Neural cell (in vitro differentiated cells): ENCODE measurements at regions not wholly inside any gene's neighbourhood (a gene's known extent, or its start where the extent isn't known, plus 50 kb on each side); places are given as distances from the start of the nearest gene placed in this dataset.

Experiments
- CTCF ChIP-seq: fragments of 450-650 bp; IDR thresholded peaks from 2 replicates; pipeline ENCODE4 v1.5.1; 2014; ENCODE audit warnings: antibody characterized with exemption, mild to moderate bottlenecking, moderate library complexity; ENCODE audit not compliant: poor library complexity, severe bottlenecking
- EP300 ChIP-seq: fragments of 450-650 bp; conservative IDR thresholded peaks from 2 replicates; pipeline ENCODE4 v1.6.1; 2014; ENCODE audit warnings: antibody characterized with exemption, mild to moderate bottlenecking, moderate library complexity; ENCODE audit not compliant: poor library complexity, severe bottlenecking
- EZH2 ChIP-seq: fragments of 200-600, 300-800 bp; shearing (Covaris generic), sonication (generic); IDR thresholded peaks from 2 replicates; pipeline ENCODE4 v1.6.1; 2014; ENCODE audit warnings: antibody characterized with exemption, low read length, borderline replicate concordance, mild to moderate bottlenecking; ENCODE audit not compliant: insufficient read depth, poor library complexity, severe bottlenecking
- POLR2AphosphoS5 ChIP-seq: IDR thresholded peaks from 2 replicates; pipeline ENCODE4 v1.6.1; 2012
- RAD21 ChIP-seq: fragments of 450-650 bp; conservative IDR thresholded peaks from 2 replicates; pipeline ENCODE4 v1.6.1; 2014; ENCODE audit warnings: antibody characterized with exemption, mild to moderate bottlenecking, moderate library complexity
- REST ChIP-seq: IDR thresholded peaks from 2 replicates; pipeline ENCODE4 v1.6.1; 2012; ENCODE audit warnings: borderline replicate concordance

GRCh38 chr4:149248191-149248764 lies 567.4 kb downstream of the IQCM start:
- no peak for TF ChIP-seq REST
- no peak for TF ChIP-seq EP300
- TF ChIP-seq CTCF, result no peak
- TF ChIP-seq POLR2AphosphoS5, result no peak
- no peak for TF ChIP-seq EZH2
- no peak for TF ChIP-seq RAD21
